HG03097 (cell line): ENCODE measurements at regions not wholly inside any gene's neighbourhood (a gene's known extent, or its start where the extent isn't known, plus 50 kb on each side); places are given as distances from the start of the nearest gene placed in this dataset.

ENCODE experiments used
- ATAC-seq: cut with Tn5 transposase; IDR thresholded peaks from one replicate; pipeline ENCODE4 v1.9.1; 2021; ENCODE audit not compliant: unreplicated experiment, low FRiP score

- ATAC-seq: no peak
These were observed 55.9 kb downstream of the ZBTB18 start for GRCh38 chr1:244106837-244107493.

GRCh38 chr1:244111027-244111426 is 59.9 kb downstream of the ZBTB18 start:
- ATAC-seq: no peak

GRCh38 chr1:244112041-244112440 is 61.0 kb downstream of the ZBTB18 start:
- no peak for ATAC-seq

- no peak for ATAC-seq
These were observed 61.6 kb downstream of the ZBTB18 start for GRCh38 chr1:244112636-244113035.

- no peak for ATAC-seq
These were observed 62.6 kb downstream of the ZBTB18 start for GRCh38 chr1:244113532-244114320.

- no peak for ATAC-seq
These were observed 63.8 kb downstream of the ZBTB18 start for GRCh38 chr1:244114892-244115291.

GRCh38 chr1:244116946-244117345 is 65.9 kb downstream of the ZBTB18 start:
- no peak for ATAC-seq

GRCh38 chr1:244118109-244118761 is 67.2 kb downstream of the ZBTB18 start:
- no peak for ATAC-seq

- ATAC-seq: no peak
These were observed 77.7 kb downstream of the ZBTB18 start for GRCh38 chr1:244128591-244129383.

GRCh38 chr1:244137276-244137675 is 86.2 kb downstream of the ZBTB18 start:
- ATAC-seq: no peak

GRCh38 chr1:244137725-244138124 is 86.6 kb downstream of the ZBTB18 start:
- ATAC-seq: no peak

- no peak for ATAC-seq
These were observed 87.3 kb downstream of the ZBTB18 start for GRCh38 chr1:244138399-244138798.

- no peak for ATAC-seq
These were observed 88.6 kb downstream of the ZBTB18 start for GRCh38 chr1:244139655-244140054.

GRCh38 chr1:244140420-244140819 is 89.3 kb downstream of the ZBTB18 start:
- no peak for ATAC-seq

GRCh38 chr1:244144053-244144452 is 93.0 kb downstream of the ZBTB18 start:
- no peak for ATAC-seq

GRCh38 chr1:244150071-244150470 is 99.0 kb downstream of the ZBTB18 start:
- no peak for ATAC-seq

- ATAC-seq: no peak
These were observed 99.6 kb downstream of the ZBTB18 start for GRCh38 chr1:244150665-244151064.

GRCh38 chr1:244151537-244151936 is 100.5 kb downstream of the ZBTB18 start:
- no peak for ATAC-seq

GRCh38 chr1:244154508-244154871 is 103.4 kb downstream of the ZBTB18 start:
- no peak for ATAC-seq

- no peak for ATAC-seq
These were observed 103.9 kb downstream of the ZBTB18 start for GRCh38 chr1:244154872-244155531.
